WTC11 (cell line): ENCODE measurements at regions not wholly inside any gene's neighbourhood (a gene's known extent, or its start where the extent isn't known, plus 50 kb on each side); places are given as distances from the start of the nearest gene placed in this dataset.

Experiments
- CREB1 ChIP-seq: sonication (generic); formaldehyde crosslinking; IDR thresholded peaks from 2 replicates; pipeline ENCODE4 v1.8.0; 2023; ENCODE audit warnings: mild to moderate bottlenecking, missing genetic modification reagents
- CREM ChIP-seq: sonication (generic); formaldehyde crosslinking; IDR thresholded peaks from 2 replicates; pipeline ENCODE4 v1.8.1; 2022; ENCODE audit warnings: mild to moderate bottlenecking, missing genetic modification reagents, moderate library complexity
- ESRRA ChIP-seq: sonication (generic); formaldehyde crosslinking; IDR thresholded peaks from 2 replicates; pipeline ENCODE4 v1.8.1; 2022; ENCODE audit warnings: mild to moderate bottlenecking, missing genetic modification reagents, borderline replicate concordance
- ETV6 ChIP-seq: sonication (generic); formaldehyde crosslinking; IDR thresholded peaks from 2 replicates; pipeline ENCODE4 v1.8.1; 2022; ENCODE audit warnings: mild to moderate bottlenecking, missing genetic modification reagents
- FOXJ3 ChIP-seq: sonication (generic); formaldehyde crosslinking; IDR thresholded peaks from 2 replicates; pipeline ENCODE4 v1.9.0; 2021; ENCODE audit warnings: missing genetic modification reagents, mild to moderate bottlenecking, borderline replicate concordance
- HMGA2 ChIP-seq: fragments of 250-450 bp; sonication (Bioruptor Pico); IDR thresholded peaks from 2 replicates; pipeline ENCODE4 v1.4.0; 2021; ENCODE audit warnings: mild to moderate bottlenecking, moderate library complexity
- JUN ChIP-seq: sonication (generic); formaldehyde crosslinking; IDR thresholded peaks from 2 replicates; pipeline ENCODE4 v1.8.0; 2023; ENCODE audit warnings: mild to moderate bottlenecking, missing genetic modification reagents
- MYBL2 ChIP-seq: sonication (generic); formaldehyde crosslinking; IDR thresholded peaks from 2 replicates; pipeline ENCODE4 v1.8.1; 2023; ENCODE audit warnings: mild to moderate bottlenecking, moderate library complexity, missing genetic modification reagents
- RELA ChIP-seq: sonication (generic); formaldehyde crosslinking; IDR thresholded peaks from 2 replicates; pipeline ENCODE4 v1.8.1; 2022; ENCODE audit warnings: missing genetic modification reagents, mild to moderate bottlenecking, borderline replicate concordance
- SMAD3 ChIP-seq: sonication (generic); formaldehyde crosslinking; IDR thresholded peaks from 2 replicates; pipeline ENCODE4 v1.8.0; 2022; ENCODE audit warnings: missing genetic modification reagents, mild to moderate bottlenecking, borderline replicate concordance
- SMAD4 ChIP-seq: sonication (generic); formaldehyde crosslinking; IDR thresholded peaks from 2 replicates; pipeline ENCODE4 v1.8.0; 2022; ENCODE audit warnings: mild to moderate bottlenecking, missing genetic modification reagents
- ZNF512 ChIP-seq: sonication (generic); formaldehyde crosslinking; IDR thresholded peaks from 2 replicates; pipeline ENCODE4 v1.8.1; 2022; ENCODE audit warnings: missing genetic modification reagents, borderline replicate concordance
- TF ChIP-seq, protein P1 (sequence below): fragments of 200-600 bp; IDR thresholded peaks from 2 replicates; pipeline ENCODE4 v1.8.0; 2022; ENCODE audit warnings: antibody characterized with exemption
- TF ChIP-seq, protein P2 (sequence below): sonication (generic); formaldehyde crosslinking; conservative IDR thresholded peaks from 2 replicates; pipeline ENCODE4 v1.8.1; 2023; ENCODE audit warnings: mild to moderate bottlenecking, low read depth, missing genetic modification reagents, moderate library complexity

- TF ChIP-seq, protein P1, sequence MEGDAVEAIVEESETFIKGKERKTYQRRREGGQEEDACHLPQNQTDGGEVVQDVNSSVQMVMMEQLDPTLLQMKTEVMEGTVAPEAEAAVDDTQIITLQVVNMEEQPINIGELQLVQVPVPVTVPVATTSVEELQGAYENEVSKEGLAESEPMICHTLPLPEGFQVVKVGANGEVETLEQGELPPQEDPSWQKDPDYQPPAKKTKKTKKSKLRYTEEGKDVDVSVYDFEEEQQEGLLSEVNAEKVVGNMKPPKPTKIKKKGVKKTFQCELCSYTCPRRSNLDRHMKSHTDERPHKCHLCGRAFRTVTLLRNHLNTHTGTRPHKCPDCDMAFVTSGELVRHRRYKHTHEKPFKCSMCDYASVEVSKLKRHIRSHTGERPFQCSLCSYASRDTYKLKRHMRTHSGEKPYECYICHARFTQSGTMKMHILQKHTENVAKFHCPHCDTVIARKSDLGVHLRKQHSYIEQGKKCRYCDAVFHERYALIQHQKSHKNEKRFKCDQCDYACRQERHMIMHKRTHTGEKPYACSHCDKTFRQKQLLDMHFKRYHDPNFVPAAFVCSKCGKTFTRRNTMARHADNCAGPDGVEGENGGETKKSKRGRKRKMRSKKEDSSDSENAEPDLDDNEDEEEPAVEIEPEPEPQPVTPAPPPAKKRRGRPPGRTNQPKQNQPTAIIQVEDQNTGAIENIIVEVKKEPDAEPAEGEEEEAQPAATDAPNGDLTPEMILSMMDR, result no peak
- TF ChIP-seq CREB1 (CRISPR knock-in tag), result no peak
- no peak for TF ChIP-seq JUN (CRISPR knock-in tag)
- TF ChIP-seq ZNF512 (CRISPR knock-in tag), result no peak
- no peak for TF ChIP-seq ETV6 (CRISPR knock-in tag)
- no peak for TF ChIP-seq HMGA2 (CRISPR knock-in tag)
- TF ChIP-seq SMAD4 (CRISPR knock-in tag), result no peak
- TF ChIP-seq MYBL2 (CRISPR knock-in tag), result no peak
- no peak for TF ChIP-seq RELA (CRISPR knock-in tag)
- no peak for TF ChIP-seq SMAD3 (CRISPR knock-in tag)
- no peak for TF ChIP-seq FOXJ3
- TF ChIP-seq CREM (CRISPR knock-in tag), result no peak
- no peak for TF ChIP-seq ESRRA (CRISPR knock-in tag)
- TF ChIP-seq, protein P2, sequence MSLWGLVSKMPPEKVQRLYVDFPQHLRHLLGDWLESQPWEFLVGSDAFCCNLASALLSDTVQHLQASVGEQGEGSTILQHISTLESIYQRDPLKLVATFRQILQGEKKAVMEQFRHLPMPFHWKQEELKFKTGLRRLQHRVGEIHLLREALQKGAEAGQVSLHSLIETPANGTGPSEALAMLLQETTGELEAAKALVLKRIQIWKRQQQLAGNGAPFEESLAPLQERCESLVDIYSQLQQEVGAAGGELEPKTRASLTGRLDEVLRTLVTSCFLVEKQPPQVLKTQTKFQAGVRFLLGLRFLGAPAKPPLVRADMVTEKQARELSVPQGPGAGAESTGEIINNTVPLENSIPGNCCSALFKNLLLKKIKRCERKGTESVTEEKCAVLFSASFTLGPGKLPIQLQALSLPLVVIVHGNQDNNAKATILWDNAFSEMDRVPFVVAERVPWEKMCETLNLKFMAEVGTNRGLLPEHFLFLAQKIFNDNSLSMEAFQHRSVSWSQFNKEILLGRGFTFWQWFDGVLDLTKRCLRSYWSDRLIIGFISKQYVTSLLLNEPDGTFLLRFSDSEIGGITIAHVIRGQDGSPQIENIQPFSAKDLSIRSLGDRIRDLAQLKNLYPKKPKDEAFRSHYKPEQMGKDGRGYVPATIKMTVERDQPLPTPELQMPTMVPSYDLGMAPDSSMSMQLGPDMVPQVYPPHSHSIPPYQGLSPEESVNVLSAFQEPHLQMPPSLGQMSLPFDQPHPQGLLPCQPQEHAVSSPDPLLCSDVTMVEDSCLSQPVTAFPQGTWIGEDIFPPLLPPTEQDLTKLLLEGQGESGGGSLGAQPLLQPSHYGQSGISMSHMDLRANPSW (CRISPR knock-in tag), result no peak
Observed at GRCh38 chr2:207260021-207260420, 94.3 kb upstream of the KLF7 start.
